ENCODE measurements at regions not wholly inside any gene's neighbourhood (a gene's known extent, or its start where the extent isn't known, plus 50 kb on each side); places are given as distances from the start of the nearest gene placed in this dataset.

DNA sequence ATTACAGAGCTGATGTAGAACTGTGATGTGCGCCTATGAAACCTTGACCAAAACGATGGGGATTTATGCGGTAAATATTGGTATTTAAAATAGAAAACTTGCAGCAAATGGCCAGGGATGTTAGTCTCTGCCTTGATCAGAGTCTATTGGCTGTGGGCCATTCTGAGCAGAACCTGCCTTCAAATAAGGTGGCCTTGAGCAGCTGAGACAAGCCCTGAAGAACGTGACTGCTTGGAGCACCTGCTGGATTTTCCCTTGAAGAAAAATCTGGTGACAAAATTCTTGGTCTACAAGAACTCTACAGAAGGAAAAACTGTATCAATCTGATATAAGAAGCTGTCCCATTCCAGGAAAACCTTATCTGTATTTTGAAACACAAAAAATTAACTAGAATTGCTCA is 820.1 kb upstream of the EPHA6 start:
- H2BK12ac ChIP-seq (ENCODE audit: low read length in 2 of 2): no peak overlapping the region
- H4K91ac ChIP-seq (ENCODE audit: low read length): no peak overlapping the region
- no peaks in the 10 kb centered on the region for H3K9me3 ChIP-seq (ENCODE audit: control insufficient read depth, low read length)
- no peaks in the 10 kb centered on the region for H3K4me1 ChIP-seq (ENCODE audit: control insufficient read depth, insufficient read depth, low read depth, low read length)
- H3K4ac ChIP-seq (ENCODE audit: low read depth in 1 of 2, low read length in 2 of 2): no peak overlapping the region
- H4K8ac ChIP-seq (ENCODE audit: low read length): no peak overlapping the region
- H2BK5ac ChIP-seq (ENCODE audit: low read depth, low read length, poor library complexity, severe bottlenecking): no peak overlapping the region
- H2AK5ac ChIP-seq (ENCODE audit: low read length, severe bottlenecking): no peak overlapping the region
- H2AFZ ChIP-seq (ENCODE audit: low read depth, low read length): no peak overlapping the region
- no peak for DNase-seq
- H3K4me3 ChIP-seq (ENCODE audit: insufficient read depth in 1 of 2, low read depth in 1 of 2, low read length in 2 of 2): no peak overlapping the region
- H3K27me3 ChIP-seq (ENCODE audit: control insufficient read depth in 1 of 2, insufficient read depth in 1 of 2, low read length in 2 of 2): no peaks in the 10 kb centered on the region
- no peak overlapping the region for H3K4me2 ChIP-seq (ENCODE audit: low read length, poor library complexity, severe bottlenecking)
- H2BK15ac ChIP-seq (ENCODE audit: low read depth, poor library complexity, severe bottlenecking): no peak overlapping the region
- 80% methylated on average over 4 of the region's 4 CpGs for WGBS
- H3K79me1 ChIP-seq (replicated peaks; ENCODE audit: low read length, poor library complexity, severe bottlenecking): no peaks in the 10 kb centered on the region
- H2BK120ac ChIP-seq (ENCODE audit: low read depth, low read length): no peak overlapping the region
- H3K14ac ChIP-seq (ENCODE audit: low read length in 2 of 2): no peak overlapping the region
- H3K36me3 ChIP-seq (ENCODE audit: control insufficient read depth in 1 of 2, insufficient read depth in 2 of 2, low read depth in 1 of 2, low read length in 2 of 2): no peaks in the 10 kb centered on the region
- no peak overlapping the region for H3K27ac ChIP-seq (ENCODE audit: low read length, poor library complexity, severe bottlenecking)
- H3K9ac ChIP-seq (ENCODE audit: low read length): no peak overlapping the region
- no peak overlapping the region for H3K23ac ChIP-seq (ENCODE audit: low read length in 2 of 2)
- H3K18ac ChIP-seq (ENCODE audit: low read depth in 1 of 2, low read length in 2 of 2): no peak overlapping the region

DNA sequence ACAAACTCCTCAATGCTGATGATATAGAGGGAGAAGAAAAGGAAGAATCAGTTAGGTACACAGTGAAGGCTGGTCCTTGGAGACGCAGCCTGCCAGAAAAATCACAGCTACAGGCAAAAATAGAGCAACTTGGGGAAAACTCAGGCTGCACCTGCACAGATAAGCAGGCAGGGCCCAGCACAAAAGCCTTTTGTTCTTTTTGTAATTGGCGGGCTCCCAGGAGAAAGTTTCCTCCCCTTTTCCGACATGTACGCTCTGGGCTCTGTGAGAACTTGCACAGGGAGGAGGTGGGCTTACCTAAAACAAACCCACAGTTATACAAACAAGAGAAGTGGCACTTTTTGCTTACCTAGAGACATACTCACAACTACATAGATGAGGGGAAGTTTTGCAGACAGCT is 813.4 kb upstream of the EPHA6 start:
- H4K8ac ChIP-seq (ENCODE audit: low read length): no peak overlapping the region
- H3K9ac ChIP-seq (ENCODE audit: low read length): no peak overlapping the region
- H3K27me3 ChIP-seq (ENCODE audit: control insufficient read depth in 1 of 2, insufficient read depth in 1 of 2, low read length in 2 of 2): no peaks in the 10 kb centered on the region
- no peak overlapping the region for H3K4ac ChIP-seq (ENCODE audit: low read depth in 1 of 2, low read length in 2 of 2)
- no peak overlapping the region for H3K23ac ChIP-seq (ENCODE audit: low read length in 2 of 2)
- H2AK5ac ChIP-seq (ENCODE audit: low read length, severe bottlenecking): no peak overlapping the region
- H3K18ac ChIP-seq (ENCODE audit: low read depth in 1 of 2, low read length in 2 of 2): no peak overlapping the region
- H4K91ac ChIP-seq (ENCODE audit: low read length): no peak overlapping the region
- 88% methylated on average over 3 of the region's 4 CpGs for WGBS
- peaks cover 3% of the 10 kb centered on the region for H3K9me3 ChIP-seq (ENCODE audit: control insufficient read depth, low read length)
- no peak overlapping the region for H2BK15ac ChIP-seq (ENCODE audit: low read depth, poor library complexity, severe bottlenecking)
- no peak overlapping the region for H2BK120ac ChIP-seq (ENCODE audit: low read depth, low read length)
- no peak for DNase-seq
- no peak overlapping the region for H3K4me3 ChIP-seq (ENCODE audit: insufficient read depth in 1 of 2, low read depth in 1 of 2, low read length in 2 of 2)
- H2BK12ac ChIP-seq (ENCODE audit: low read length in 2 of 2): no peak overlapping the region
- no peak overlapping the region for H3K4me2 ChIP-seq (ENCODE audit: low read length, poor library complexity, severe bottlenecking)
- H3K79me1 ChIP-seq (replicated peaks; ENCODE audit: low read length, poor library complexity, severe bottlenecking): no peaks in the 10 kb centered on the region
- no peaks in the 10 kb centered on the region for H3K4me1 ChIP-seq (ENCODE audit: control insufficient read depth, insufficient read depth, low read depth, low read length)
- no peak overlapping the region for H3K27ac ChIP-seq (ENCODE audit: low read length, poor library complexity, severe bottlenecking)
- no peak overlapping the region for H3K14ac ChIP-seq (ENCODE audit: low read length in 2 of 2)
- H2BK5ac ChIP-seq (ENCODE audit: low read depth, low read length, poor library complexity, severe bottlenecking): no peak overlapping the region
- H3K36me3 ChIP-seq (ENCODE audit: control insufficient read depth in 1 of 2, insufficient read depth in 2 of 2, low read depth in 1 of 2, low read length in 2 of 2): no peaks in the 10 kb centered on the region
- H2AFZ ChIP-seq (ENCODE audit: low read depth, low read length): no peak overlapping the region

DNA sequence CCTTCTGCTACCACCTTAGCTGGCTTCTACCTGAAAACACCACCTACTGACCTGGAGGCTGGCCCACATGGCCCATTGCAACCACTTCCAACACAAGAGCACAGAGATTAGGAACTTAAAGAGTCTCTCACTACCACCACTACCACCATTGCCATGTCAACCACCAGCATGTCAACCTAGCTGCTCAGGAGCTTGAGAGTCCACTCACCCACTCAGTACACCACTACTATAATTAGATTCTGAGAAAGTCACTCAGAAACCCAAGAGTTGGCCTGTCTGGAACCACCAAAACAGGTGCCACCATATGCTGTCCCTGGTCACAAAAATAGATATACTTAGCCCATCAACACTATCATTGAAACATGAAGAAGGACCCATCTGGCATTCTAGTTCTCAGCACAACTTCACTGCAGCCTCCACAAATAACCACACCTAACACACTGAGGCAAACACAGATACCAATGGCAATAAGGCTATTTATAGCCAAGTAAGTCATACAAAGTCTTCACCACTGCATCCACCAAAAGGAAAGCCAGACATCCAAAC is 806.7 kb upstream of the EPHA6 start:
- no peak overlapping the region for H2BK15ac ChIP-seq (ENCODE audit: low read depth, poor library complexity, severe bottlenecking)
- no peak overlapping the region for H2AK5ac ChIP-seq (ENCODE audit: low read length, severe bottlenecking)
- no peak overlapping the region for H3K23ac ChIP-seq (ENCODE audit: low read length in 2 of 2)
- no peak overlapping the region for H3K4me3 ChIP-seq (ENCODE audit: insufficient read depth in 1 of 2, low read depth in 1 of 2, low read length in 2 of 2)
- no peak overlapping the region for H3K9ac ChIP-seq (ENCODE audit: low read length)
- no peak overlapping the region for H2BK12ac ChIP-seq (ENCODE audit: low read length in 2 of 2)
- H3K4me2 ChIP-seq (ENCODE audit: low read length, poor library complexity, severe bottlenecking): no peak overlapping the region
- no peak overlapping the region for H2BK120ac ChIP-seq (ENCODE audit: low read depth, low read length)
- H3K18ac ChIP-seq (ENCODE audit: low read depth in 1 of 2, low read length in 2 of 2): no peak overlapping the region
- no peak overlapping the region for H4K91ac ChIP-seq (ENCODE audit: low read length)
- DNase-seq: no peak
- H3K14ac ChIP-seq (ENCODE audit: low read length in 2 of 2): no peak overlapping the region
- no peak overlapping the region for H2BK5ac ChIP-seq (ENCODE audit: low read depth, low read length, poor library complexity, severe bottlenecking)
- H3K36me3 ChIP-seq (ENCODE audit: control insufficient read depth in 1 of 2, insufficient read depth in 2 of 2, low read depth in 1 of 2, low read length in 2 of 2): no peaks in the 10 kb centered on the region
- H3K4me1 ChIP-seq (ENCODE audit: control insufficient read depth, insufficient read depth, low read depth, low read length): no peaks in the 10 kb centered on the region
- no peaks in the 10 kb centered on the region for H3K27me3 ChIP-seq (ENCODE audit: control insufficient read depth in 1 of 2, insufficient read depth in 1 of 2, low read length in 2 of 2)
- H4K8ac ChIP-seq (ENCODE audit: low read length): no peak overlapping the region
- H2AFZ ChIP-seq (ENCODE audit: low read depth, low read length): no peak overlapping the region
- no peaks in the 10 kb centered on the region for H3K9me3 ChIP-seq (ENCODE audit: control insufficient read depth, low read length)
- H3K4ac ChIP-seq (ENCODE audit: low read depth in 1 of 2, low read length in 2 of 2): no peak overlapping the region
- H3K27ac ChIP-seq (ENCODE audit: low read length, poor library complexity, severe bottlenecking): no peak overlapping the region
- no peaks in the 10 kb centered on the region for H3K79me1 ChIP-seq (replicated peaks; ENCODE audit: low read length, poor library complexity, severe bottlenecking)

DNA sequence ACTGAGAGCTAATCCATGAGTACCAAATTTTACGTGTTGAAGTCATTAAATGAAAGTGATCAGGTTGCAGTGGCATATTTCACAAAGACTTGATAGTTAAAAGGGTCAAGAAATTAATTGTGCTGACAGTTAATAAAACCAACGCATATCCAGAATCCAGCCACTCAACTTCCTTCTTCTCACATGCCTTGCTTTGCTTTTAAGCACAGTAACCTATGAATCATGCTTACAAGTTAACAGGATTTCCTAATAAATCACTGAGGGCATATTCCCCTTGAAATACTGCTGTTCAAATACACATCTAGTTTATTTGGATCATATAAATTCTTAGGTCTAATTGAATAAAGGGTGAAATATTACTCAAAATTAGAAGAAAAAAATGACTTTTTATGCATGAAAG is 801.5 kb upstream of the EPHA6 start:
- no peak overlapping the region for H2AK5ac ChIP-seq (ENCODE audit: low read length, severe bottlenecking)
- no peak overlapping the region for H4K91ac ChIP-seq (ENCODE audit: low read length)
- H3K27me3 ChIP-seq (ENCODE audit: control insufficient read depth in 1 of 2, insufficient read depth in 1 of 2, low read length in 2 of 2): no peaks in the 10 kb centered on the region
- H2BK12ac ChIP-seq (ENCODE audit: low read length in 2 of 2): no peak overlapping the region
- 100% methylated on average over 1 of the region's 2 CpGs for WGBS
- H3K36me3 ChIP-seq (ENCODE audit: control insufficient read depth in 1 of 2, insufficient read depth in 2 of 2, low read depth in 1 of 2, low read length in 2 of 2): no peaks in the 10 kb centered on the region
- no peak overlapping the region for H3K14ac ChIP-seq (ENCODE audit: low read length in 2 of 2)
- no peak overlapping the region for H3K4me3 ChIP-seq (ENCODE audit: insufficient read depth in 1 of 2, low read depth in 1 of 2, low read length in 2 of 2)
- H3K79me1 ChIP-seq (replicated peaks; ENCODE audit: low read length, poor library complexity, severe bottlenecking): no peaks in the 10 kb centered on the region
- H2BK120ac ChIP-seq (ENCODE audit: low read depth, low read length): no peak overlapping the region
- no peaks in the 10 kb centered on the region for H3K4me1 ChIP-seq (ENCODE audit: control insufficient read depth, insufficient read depth, low read depth, low read length)
- no peaks in the 10 kb centered on the region for H3K9me3 ChIP-seq (ENCODE audit: control insufficient read depth, low read length)
- no peak overlapping the region for H3K9ac ChIP-seq (ENCODE audit: low read length)
- DNase-seq: no peak
- no peak overlapping the region for H3K18ac ChIP-seq (ENCODE audit: low read depth in 1 of 2, low read length in 2 of 2)
- H3K4me2 ChIP-seq (ENCODE audit: low read length, poor library complexity, severe bottlenecking): no peak overlapping the region
- no peak overlapping the region for H4K8ac ChIP-seq (ENCODE audit: low read length)
- no peak overlapping the region for H3K4ac ChIP-seq (ENCODE audit: low read depth in 1 of 2, low read length in 2 of 2)
- H3K23ac ChIP-seq (ENCODE audit: low read length in 2 of 2): no peak overlapping the region
- no peak overlapping the region for H2BK5ac ChIP-seq (ENCODE audit: low read depth, low read length, poor library complexity, severe bottlenecking)
- no peak overlapping the region for H2AFZ ChIP-seq (ENCODE audit: low read depth, low read length)
- no peak overlapping the region for H2BK15ac ChIP-seq (ENCODE audit: low read depth, poor library complexity, severe bottlenecking)
- no peak overlapping the region for H3K27ac ChIP-seq (ENCODE audit: low read length, poor library complexity, severe bottlenecking)
